ENCODE measurements at regions not wholly inside any gene's neighbourhood (a gene's known extent, or its start where the extent isn't known, plus 50 kb on each side); places are given as distances from the start of the nearest gene placed in this dataset.
"Not testable (repeated sequence)": the region's sequence is repeated elsewhere in the genome, so short reads cannot be mapped to it uniquely, and the experiment has no call there.

- not testable (repeated sequence) for DNase-seq
These were observed 252.9 kb upstream of the SGCG start for GRCh38 chr13:22927845-22928244.

- no peak for DNase-seq
These were observed 251.2 kb upstream of the SGCG start for GRCh38 chr13:22929381-22930126.

- no peak for DNase-seq
These were observed 249.2 kb upstream of the SGCG start for GRCh38 chr13:22931576-22931975.

- DNase-seq, result not testable (repeated sequence)
These were observed 248.0 kb upstream of the SGCG start for GRCh38 chr13:22932632-22933412.

GRCh38 chr13:22933571-22934181, 247.1 kb upstream of the SGCG start:
- no peak for DNase-seq

GRCh38 chr13:22934744-22935523, 245.8 kb upstream of the SGCG start:
- DNase-seq, result no peak

- DNase-seq, result no peak
These were observed 244.6 kb upstream of the SGCG start for GRCh38 chr13:22936228-22936627.

GRCh38 chr13:22937241-22937640, 243.5 kb upstream of the SGCG start:
- DNase-seq, result no peak

GRCh38 chr13:22937953-22938352, 242.8 kb upstream of the SGCG start:
- DNase-seq, result no peak

GRCh38 chr13:22938576-22938975, 242.2 kb upstream of the SGCG start:
- no peak for DNase-seq

GRCh38 chr13:22939157-22939556, 241.6 kb upstream of the SGCG start:
- no peak for DNase-seq

GRCh38 chr13:22940090-22940710, 240.6 kb upstream of the SGCG start:
- no peak for DNase-seq

- DNase-seq, result no peak
These were observed 240.0 kb upstream of the SGCG start for GRCh38 chr13:22940736-22941135.

- not testable (repeated sequence) for DNase-seq
These were observed 239.3 kb upstream of the SGCG start for GRCh38 chr13:22941495-22941894.

GRCh38 chr13:22942831-22943230, 237.9 kb upstream of the SGCG start:
- DNase-seq, result not testable (repeated sequence)

- DNase-seq, result no peak
These were observed 236.4 kb upstream of the SGCG start for GRCh38 chr13:22944378-22944777.

GRCh38 chr13:22945321-22946226, 235.2 kb upstream of the SGCG start:
- no peak for DNase-seq

GRCh38 chr13:22948421-22948820, 232.4 kb upstream of the SGCG start:
- DNase-seq, result no peak

- DNase-seq, result not testable (repeated sequence)
These were observed 228.8 kb upstream of the SGCG start for GRCh38 chr13:22952018-22952417.

- not testable (repeated sequence) for DNase-seq
These were observed 225.6 kb upstream of the SGCG start for GRCh38 chr13:22955147-22955546.

GRCh38 chr13:22956456-22957115, 224.2 kb upstream of the SGCG start:
- not testable (repeated sequence) for DNase-seq
